SH-SY5Y (cell line): ENCODE measurements at regions not wholly inside any gene's neighbourhood (a gene's known extent, or its start where the extent isn't known, plus 50 kb on each side); places are given as distances from the start of the nearest gene placed in this dataset.

Source experiments
- GATA2 ChIP-seq: IDR thresholded peaks from 2 replicates; pipeline ENCODE4 v1.6.1; 2011; ENCODE audit warnings: mild to moderate bottlenecking, low read depth, low read length
- GATA3 ChIP-seq: IDR thresholded peaks from 2 replicates; pipeline ENCODE4 v1.6.1; 2011; ENCODE audit warnings: low read depth, mild to moderate bottlenecking, low read length, moderate library complexity

GRCh38 chr2:2773692-2774091, 442.6 kb upstream of the MYT1L start:
- TF ChIP-seq GATA2: no peak
- TF ChIP-seq GATA3: no peak
